ENCODE measurements at regions not wholly inside any gene's neighbourhood (a gene's known extent, or its start where the extent isn't known, plus 50 kb on each side); places are given as distances from the start of the nearest gene placed in this dataset.

- no peak for DNase-seq (ENCODE audit: low read depth)
These were observed 279.6 kb downstream of the RERGL start for GRCh38 chr12:17810399-17810798.

GRCh38 chr12:17809206-17809605 lies 280.8 kb downstream of the RERGL start:
- DNase-seq (ENCODE audit: low read depth), result no peak

DNA sequence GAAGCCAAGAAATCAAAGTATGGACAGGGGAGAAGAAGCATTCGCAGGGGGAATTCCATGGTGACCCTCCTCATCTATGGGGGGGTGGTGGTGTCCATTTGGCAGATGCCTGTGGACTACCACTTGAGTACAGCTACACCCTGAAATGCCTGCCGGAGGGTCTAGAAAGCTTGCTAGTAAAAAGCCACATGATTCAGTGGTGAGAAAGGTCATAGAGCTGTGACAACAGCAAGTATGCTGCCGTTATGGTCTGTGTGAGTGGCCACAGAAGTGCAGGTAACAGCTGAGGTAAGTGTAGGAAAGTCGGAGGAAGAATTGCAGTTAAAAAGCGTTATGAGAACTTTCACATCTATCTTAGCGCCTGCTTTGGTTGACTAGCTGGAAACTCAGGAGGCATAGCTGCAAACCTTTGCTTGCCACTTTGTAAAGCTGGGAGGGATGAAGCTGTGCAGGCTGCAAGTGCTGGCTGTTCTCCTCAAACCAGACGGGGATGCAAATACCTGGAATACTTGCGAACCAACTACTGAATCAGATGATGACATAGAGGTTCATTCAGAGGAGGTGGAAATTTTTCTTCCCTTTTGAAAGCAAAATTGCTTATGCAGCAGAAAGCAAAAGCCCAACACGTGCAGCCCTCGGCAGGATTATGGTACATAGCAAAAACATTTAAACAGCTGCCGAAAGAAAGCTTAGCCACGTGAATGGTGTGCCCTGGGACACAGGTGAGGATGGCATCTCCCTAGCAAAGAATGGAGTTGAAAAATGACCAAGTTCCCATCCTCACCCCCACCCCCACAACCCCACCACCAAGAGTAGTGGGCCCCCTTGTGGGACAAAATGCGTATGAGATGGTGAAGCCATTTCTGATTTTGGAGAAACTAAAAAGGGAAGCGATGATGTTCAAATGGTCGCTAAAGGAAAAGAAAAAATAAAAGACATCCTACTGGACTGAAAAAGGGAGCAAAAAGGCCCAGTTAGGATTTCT lies 287.0 kb downstream of the RERGL start:
- DNase-seq (ENCODE audit: low read depth), result no peak

- peak; percentile 46 for DNase-seq (ENCODE audit: low read depth)
These were observed 296.1 kb downstream of the RERGL start for GRCh38 chr12:17793854-17794253.

DNA sequence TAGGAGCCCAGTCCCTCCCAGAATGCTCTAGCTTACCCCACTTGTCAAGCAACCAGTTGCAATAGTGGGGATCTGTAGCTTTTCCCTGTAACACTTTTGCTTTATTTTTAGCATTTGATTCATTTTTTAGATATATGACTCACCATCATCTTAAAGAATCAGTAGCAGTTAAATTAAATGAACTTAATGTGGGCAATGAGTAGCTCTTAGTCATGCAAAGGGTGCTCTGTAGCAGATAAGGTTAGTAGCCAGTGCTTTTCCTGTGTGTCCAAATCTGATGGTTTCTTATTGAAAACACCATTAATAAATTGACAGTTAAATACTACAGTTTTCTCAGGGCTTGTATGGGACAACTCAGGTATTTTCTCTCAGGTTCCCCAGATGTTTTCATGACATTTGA lies 311.8 kb downstream of the RERGL start:
- peak; percentile 42 for DNase-seq (ENCODE audit: low read depth)

DNA sequence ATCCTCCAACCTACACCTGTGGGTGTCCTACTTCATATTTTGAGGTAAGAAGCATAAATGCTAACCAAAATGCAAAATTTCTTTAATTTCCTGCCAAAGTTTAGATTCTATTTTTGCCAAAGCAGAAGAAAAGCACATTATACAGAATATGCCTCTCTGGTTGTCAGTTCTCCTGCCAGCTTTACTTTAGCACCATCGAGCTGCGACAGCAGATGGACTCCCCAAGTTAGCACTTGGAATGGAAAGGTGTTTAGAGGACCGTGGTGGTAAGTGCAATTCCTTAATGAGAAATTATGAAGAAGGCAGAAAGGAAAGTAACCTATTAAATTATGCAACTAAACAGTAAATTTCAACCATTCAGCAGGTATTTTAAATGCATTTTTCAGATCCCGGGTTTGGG lies 326.6 kb downstream of the RERGL start:
- DNase-seq (ENCODE audit: low read depth), result no peak

GRCh38 chr12:17759982-17760381 lies 330.0 kb downstream of the RERGL start:
- no peak for DNase-seq (ENCODE audit: low read depth)
